ENCODE measurements at regions not wholly inside any gene's neighbourhood (a gene's known extent, or its start where the extent isn't known, plus 50 kb on each side); places are given as distances from the start of the nearest gene placed in this dataset.

DNA sequence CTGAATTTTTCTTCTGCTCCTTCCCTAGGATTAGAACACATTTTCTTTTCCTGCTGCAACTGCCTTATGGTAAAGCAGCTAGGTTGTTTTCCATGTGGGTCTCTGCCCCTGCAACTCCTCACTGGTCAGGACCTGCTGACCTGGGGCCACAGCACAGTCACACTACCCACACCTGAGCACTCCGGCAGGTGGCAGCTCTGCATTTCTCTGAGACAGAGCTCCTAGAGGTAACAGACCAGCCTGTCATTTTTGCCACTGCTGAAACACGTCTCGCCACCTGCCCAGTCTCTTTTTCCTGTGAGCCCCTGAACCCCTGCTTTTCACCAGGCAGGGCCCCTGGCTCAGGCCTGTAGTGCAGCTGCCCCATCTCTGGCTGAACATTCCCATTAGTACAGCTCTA is 609.6 kb downstream of the HINT1 start:
- TF ChIP-seq, protein P1, sequence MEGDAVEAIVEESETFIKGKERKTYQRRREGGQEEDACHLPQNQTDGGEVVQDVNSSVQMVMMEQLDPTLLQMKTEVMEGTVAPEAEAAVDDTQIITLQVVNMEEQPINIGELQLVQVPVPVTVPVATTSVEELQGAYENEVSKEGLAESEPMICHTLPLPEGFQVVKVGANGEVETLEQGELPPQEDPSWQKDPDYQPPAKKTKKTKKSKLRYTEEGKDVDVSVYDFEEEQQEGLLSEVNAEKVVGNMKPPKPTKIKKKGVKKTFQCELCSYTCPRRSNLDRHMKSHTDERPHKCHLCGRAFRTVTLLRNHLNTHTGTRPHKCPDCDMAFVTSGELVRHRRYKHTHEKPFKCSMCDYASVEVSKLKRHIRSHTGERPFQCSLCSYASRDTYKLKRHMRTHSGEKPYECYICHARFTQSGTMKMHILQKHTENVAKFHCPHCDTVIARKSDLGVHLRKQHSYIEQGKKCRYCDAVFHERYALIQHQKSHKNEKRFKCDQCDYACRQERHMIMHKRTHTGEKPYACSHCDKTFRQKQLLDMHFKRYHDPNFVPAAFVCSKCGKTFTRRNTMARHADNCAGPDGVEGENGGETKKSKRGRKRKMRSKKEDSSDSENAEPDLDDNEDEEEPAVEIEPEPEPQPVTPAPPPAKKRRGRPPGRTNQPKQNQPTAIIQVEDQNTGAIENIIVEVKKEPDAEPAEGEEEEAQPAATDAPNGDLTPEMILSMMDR (IDR thresholded peaks at IDR 0.05), result no peak
- TF ChIP-seq EP300 (IDR thresholded peaks at IDR 0.05), result no peak
- TF ChIP-seq POLR2A (IDR thresholded peaks at IDR 0.05), result no peak
